H1 (cell line): ENCODE measurements at regions not wholly inside any gene's neighbourhood (a gene's known extent, or its start where the extent isn't known, plus 50 kb on each side); places are given as distances from the start of the nearest gene placed in this dataset.

Experiments
- CTCF ChIP-seq, 3 experiments: IDR thresholded peaks; 1 replicate in 2 of 3; 2 replicates in 1 of 3; pipeline versions ENCODE4 v1.5.1 to v1.6.1; 2011; ENCODE audit warnings: low read length in 3 of 3, mild to moderate bottlenecking in 3 of 3, inconsistent platforms in 2 of 3, low read depth in 1 of 3, moderate library complexity in 1 of 3; ENCODE audit not compliant: insufficient read depth in 1 of 3; ENCODE audit errors: control extremely low read depth in 1 of 3
- E2F6 ChIP-seq: IDR thresholded peaks from 2 replicates; pipeline ENCODE4 v1.6.1; 2012; ENCODE audit warnings: inconsistent platforms
- EZH2 ChIP-seq: fragments of 200-600 bp; sonication (generic); IDR thresholded peaks from 2 replicates; pipeline ENCODE4 v1.7.1; 2012; ENCODE audit warnings: low read depth, mild to moderate bottlenecking, moderate library complexity, low read length, inconsistent platforms; ENCODE audit not compliant: severe bottlenecking
- HDAC2 ChIP-seq, 2 experiments: fragments of 300-600 bp in 1 of 2; sonication (generic) in 1 of 2; IDR thresholded peaks; 2 replicates each; pipeline ENCODE4 v1.6.1; 2011 to 2012; ENCODE audit warnings: low read depth in 2 of 2, low read length in 2 of 2, mild to moderate bottlenecking in 2 of 2, moderate library complexity in 2 of 2, borderline replicate concordance in 1 of 2, inconsistent platforms in 1 of 2
- JUND ChIP-seq: IDR thresholded peaks from 2 replicates; pipeline ENCODE4 v1.6.1; 2011; ENCODE audit warnings: mild to moderate bottlenecking, improper control_type of control experiment, low read length
- MAX ChIP-seq: IDR thresholded peaks from 2 replicates; pipeline ENCODE4 v1.6.1; 2012; ENCODE audit warnings: inconsistent platforms
- POLR2A ChIP-seq, 2 experiments: IDR thresholded peaks; 1 replicate in 1 of 2; 2 replicates in 1 of 2; pipeline ENCODE4 v1.6.1; 2011; ENCODE audit warnings: low read depth in 2 of 2, low read length in 2 of 2, mild to moderate bottlenecking in 2 of 2; ENCODE audit errors: control extremely low read depth in 1 of 2
- POLR2AphosphoS5 ChIP-seq: IDR thresholded peaks from 2 replicates; pipeline ENCODE4 v1.6.1; 2011; ENCODE audit warnings: low read depth, low read length
- SRF ChIP-seq: IDR thresholded peaks from 2 replicates; pipeline ENCODE4 v1.6.1; 2011; ENCODE audit warnings: mild to moderate bottlenecking, low read depth, low read length, moderate library complexity
- TAF1 ChIP-seq: IDR thresholded peaks from 2 replicates; pipeline ENCODE4 v1.6.1; 2011; ENCODE audit warnings: mild to moderate bottlenecking, low read depth, low read length
- TBP ChIP-seq: IDR thresholded peaks from 2 replicates; pipeline ENCODE4 v1.6.1; 2011; ENCODE audit warnings: low read depth, low read length, improper control_type of control experiment
- YY1 ChIP-seq: IDR thresholded peaks from 2 replicates; pipeline ENCODE4 v1.6.1; 2011; ENCODE audit warnings: low read depth, mild to moderate bottlenecking, low read length

- TF ChIP-seq CTCF (IDR thresholded peaks at IDR 0.05; ENCODE audit: control extremely low read depth in 1 of 3, insufficient read depth in 1 of 3, low read depth in 1 of 3, low read length in 3 of 3) (no peak), JUND (no peak), POLR2AphosphoS5 (no peak), POLR2A (IDR thresholded peaks at IDR 0.05; ENCODE audit: control extremely low read depth in 1 of 2, low read depth in 2 of 2, low read length in 2 of 2) (no peak), TAF1 (no peak), YY1 (no peak), TBP (no peak), MAX (no peak), SRF (no peak), EZH2 (no peak), E2F6 (no peak), HDAC2 (IDR thresholded peaks at IDR 0.05; ENCODE audit: borderline replicate concordance in 1 of 2, low read depth in 2 of 2, low read length in 2 of 2) (no peak)
Observed at GRCh38 chr5:104890767-104891166, 1328.2 kb upstream of the NUDT12 start.
